H9 (cell line): ENCODE measurements at regions not wholly inside any gene's neighbourhood (a gene's known extent, or its start where the extent isn't known, plus 50 kb on each side); places are given as distances from the start of the nearest gene placed in this dataset.

Experiments
- DNase-seq: peaks from one replicate; pipeline ENCODE4 v3.0.0-alpha.2; 2017
- H2AFZ ChIP-seq: one replicate; pipeline ENCODE4 v1.6.1; 2013; ENCODE audit warnings: mild to moderate bottlenecking, low read length, control low read depth, moderate library complexity
- H2AK5ac ChIP-seq: 2 replicates; pipeline ENCODE4 v1.6.1; 2013; ENCODE audit warnings: low read length, control low read depth, mixed read lengths; ENCODE audit not compliant: insufficient read length
- H2BK120ac ChIP-seq: one replicate; pipeline ENCODE4 v1.6.1; 2013; ENCODE audit warnings: low read depth, mild to moderate bottlenecking, low read length, control low read depth, inconsistent platforms; ENCODE audit not compliant: poor library complexity, severe bottlenecking
- H2BK12ac ChIP-seq: 2 replicates; pipeline ENCODE4 v1.6.1; 2013; ENCODE audit warnings: low read length, control low read depth, mixed read lengths, low read depth; ENCODE audit not compliant: insufficient read length
- H2BK15ac ChIP-seq: 2 replicates; pipeline ENCODE4 v1.6.1; 2013; ENCODE audit warnings: low read depth, low read length, control low read depth
- H2BK20ac ChIP-seq: one replicate; pipeline ENCODE4 v1.6.1; 2013; ENCODE audit warnings: low read depth, mild to moderate bottlenecking, low read length, control low read depth, inconsistent platforms; ENCODE audit not compliant: poor library complexity, severe bottlenecking
- H2BK5ac ChIP-seq: 2 replicates; pipeline ENCODE4 v1.6.1; 2013; ENCODE audit warnings: low read length, control low read depth, mixed read lengths; ENCODE audit not compliant: insufficient read length
- H3K14ac ChIP-seq: 2 replicates; pipeline ENCODE4 v1.6.1; 2013; ENCODE audit warnings: low read length, control low read depth; ENCODE audit not compliant: insufficient read depth
- H3K18ac ChIP-seq: 2 replicates; pipeline ENCODE4 v1.6.1; 2013; ENCODE audit warnings: low read depth, mild to moderate bottlenecking, mixed read lengths, low read length, control low read depth; ENCODE audit not compliant: insufficient read length
- H3K23ac ChIP-seq: 2 replicates; pipeline ENCODE4 v1.6.1; 2013; ENCODE audit warnings: low read length, control low read depth, mixed read lengths, low read depth; ENCODE audit not compliant: insufficient read length
- H3K23me2 ChIP-seq: 2 replicates; pipeline ENCODE4 v1.6.1; 2013; ENCODE audit warnings: low read depth, mild to moderate bottlenecking, mixed read lengths, low read length, control low read depth; ENCODE audit not compliant: insufficient read length, poor library complexity, severe bottlenecking
- H3K27ac ChIP-seq: 2 replicates; pipeline ENCODE4 v1.5.1; 2013; ENCODE audit warnings: low read length, control low read depth, mixed read lengths, low read depth; ENCODE audit not compliant: insufficient read length
- H3K27me3 ChIP-seq: 2 replicates; pipeline ENCODE4 v1.6.1; 2013; ENCODE audit warnings: low read length, control low read depth, inconsistent platforms; ENCODE audit not compliant: insufficient read depth
- H3K4ac ChIP-seq: 2 replicates; pipeline ENCODE4 v1.6.1; 2013; ENCODE audit warnings: low read depth, mild to moderate bottlenecking, control low read depth, inconsistent platforms, low read length, moderate library complexity
- H3K4me1 ChIP-seq: 2 replicates; pipeline ENCODE4 v1.6.1; 2013; ENCODE audit warnings: low read length, control low read depth, inconsistent platforms; ENCODE audit not compliant: insufficient read depth
- H3K4me2 ChIP-seq: 2 replicates; pipeline ENCODE4 v1.6.1; 2013; ENCODE audit warnings: low read length, control low read depth, mixed read lengths; ENCODE audit not compliant: insufficient read length, insufficient read depth
- H3K56ac ChIP-seq: 2 replicates; pipeline ENCODE4 v1.6.1; 2013; ENCODE audit warnings: low read depth, mild to moderate bottlenecking, mixed read lengths, low read length, control low read depth; ENCODE audit not compliant: insufficient read length
- H3K79me1 ChIP-seq: 2 replicates; pipeline ENCODE4 v1.6.1; 2013; ENCODE audit warnings: low read depth, mild to moderate bottlenecking, moderate library complexity, low read length, control low read depth, inconsistent platforms; ENCODE audit not compliant: insufficient read depth, poor library complexity, severe bottlenecking
- H3K79me2 ChIP-seq: 2 replicates; pipeline ENCODE4 v1.6.1; 2013; ENCODE audit warnings: low read length, control low read depth, inconsistent platforms; ENCODE audit not compliant: insufficient read depth
- H3K9ac ChIP-seq: 2 replicates; pipeline ENCODE4 v1.6.1; 2013; ENCODE audit warnings: low read length, control low read depth, mixed read lengths; ENCODE audit not compliant: insufficient read length; ENCODE audit errors: extremely low read depth
- H3K9me3 ChIP-seq: one replicate; pipeline ENCODE4 v1.6.1; 2013; ENCODE audit warnings: low read depth, low read length, inconsistent platforms; ENCODE audit not compliant: control insufficient read depth
- H3T11ph ChIP-seq: one replicate; pipeline ENCODE4 v1.6.1; 2013; ENCODE audit warnings: mild to moderate bottlenecking, low read length, control low read depth, inconsistent platforms
- H4K20me1 ChIP-seq: one replicate; pipeline ENCODE4 v1.6.1; 2013; ENCODE audit not compliant: control insufficient read depth, insufficient read length, insufficient read depth
- H4K5ac ChIP-seq: 2 replicates; pipeline ENCODE4 v1.6.1; 2013; ENCODE audit warnings: low read depth, mild to moderate bottlenecking, mixed read lengths, low read length, control low read depth; ENCODE audit not compliant: insufficient read length
- H4K8ac ChIP-seq: replicated peaks from 2 replicates; pipeline ENCODE4 v1.6.1; 2013; ENCODE audit warnings: low read length, control low read depth, mixed read lengths, low read depth; ENCODE audit not compliant: insufficient read length
- H4K91ac ChIP-seq: 2 replicates; pipeline ENCODE4 v1.6.1; 2013; ENCODE audit warnings: low read depth, mild to moderate bottlenecking, moderate library complexity, mixed read lengths, low read length, control low read depth; ENCODE audit not compliant: insufficient read length
- H3K27ac Mint-ChIP-seq, 3 experiments: 2 replicates in 2 of 3; 3 replicates in 1 of 3; pipeline ENCODE4 v1.8.0; 2020 to 2021; ENCODE audit warnings: mixed read lengths in 3 of 3, mild to moderate bottlenecking in 1 of 3, moderate library complexity in 1 of 3
- H3K27me3 Mint-ChIP-seq: 2 replicates; pipeline ENCODE4 v1.8.0; 2021; ENCODE audit warnings: low read depth, mild to moderate bottlenecking, moderate library complexity, mixed read lengths
- H3K36me3 Mint-ChIP-seq, 3 experiments: 2 replicates in 2 of 3; 3 replicates in 1 of 3; pipeline ENCODE4 v1.8.0; 2020 to 2021; ENCODE audit warnings: low read depth in 3 of 3, mixed read lengths in 3 of 3; ENCODE audit not compliant: insufficient read depth in 1 of 3
- H3K4me1 Mint-ChIP-seq, 2 experiments: 2 replicates each; pipeline ENCODE4 v1.8.0; 2020; ENCODE audit warnings: mixed read lengths in 2 of 2
- H3K4me3 Mint-ChIP-seq, 2 experiments: 2 replicates in 1 of 2; 3 replicates in 1 of 2; pipeline ENCODE4 v1.8.0; 2020 to 2021; ENCODE audit warnings: mild to moderate bottlenecking in 2 of 2, mixed read lengths in 2 of 2, moderate library complexity in 1 of 2
- H3K9me3 Mint-ChIP-seq, 2 experiments: 2 replicates in 1 of 2; 3 replicates in 1 of 2; pipeline ENCODE4 v1.8.0; 2020; ENCODE audit warnings: mild to moderate bottlenecking in 2 of 2, mixed read lengths in 2 of 2, moderate library complexity in 1 of 2
- WGBS: extraction: QIAGEN DNeasy Blood & Tissue Kit; methylation state at CpG from one replicate; pipeline ENCODE4 v1.1.7; 2013; ENCODE audit warnings: missing lambda C conversion rate, low lambda C conversion rate, mixed read lengths; ENCODE audit not compliant: insufficient read length; ENCODE audit errors: extremely low coverage; 5-methylcytosine and 5-hydroxymethylcytosine counted together
- TF ChIP-seq, protein P1 (sequence below): fragments of 200-600 bp; sonication (generic); conservative IDR thresholded peaks from 3 replicates; pipeline ENCODE4 v1.8.0; 2021; ENCODE audit warnings: antibody characterized with exemption, mild to moderate bottlenecking

- no peak for DNase-seq
- Mint-ChIP-seq H3K27me3 (no peaks in the 10 kb centered on the region), H3K36me3 (no peaks in the 10 kb centered on the region), H3K4me3 (no peak overlapping the region), H3K27ac (no peak overlapping the region), H3K4me1 (peaks cover 6 to 7% of the 10 kb centered on the region in 2 experiments; a peak in 3 of 4 replicates), H3K9me3 (no peaks in the 10 kb centered on the region)
- Histone ChIP-seq H3K27me3 (no peaks in the 10 kb centered on the region), H2BK120ac (no peak overlapping the region), H2BK20ac (no peak overlapping the region), H4K5ac (no peak overlapping the region), H3K4me2 (no peak overlapping the region), H2BK15ac (no peak overlapping the region), H4K8ac (no peak overlapping the region), H2AFZ (no peak overlapping the region), H3K18ac (no peak overlapping the region), H3K23ac (no peak overlapping the region), H4K91ac (no peak overlapping the region), H4K20me1 (no peaks in the 10 kb centered on the region), H3K14ac (no peak overlapping the region), H2AK5ac (no peak overlapping the region), H3K4me1 (no peaks in the 10 kb centered on the region), H3K27ac (no peak overlapping the region), H3K56ac (no peak overlapping the region), H3K79me1 (no peaks in the 10 kb centered on the region), H3K9me3 (no peaks in the 10 kb centered on the region), H3T11ph (no peak overlapping the region), H3K79me2 (no peaks in the 10 kb centered on the region), H3K4ac (no peak overlapping the region), H2BK12ac (no peak overlapping the region), H2BK5ac (no peak overlapping the region), H3K23me2 (no peaks in the 10 kb centered on the region), H3K9ac (no peak overlapping the region)
- TF ChIP-seq, protein P1, sequence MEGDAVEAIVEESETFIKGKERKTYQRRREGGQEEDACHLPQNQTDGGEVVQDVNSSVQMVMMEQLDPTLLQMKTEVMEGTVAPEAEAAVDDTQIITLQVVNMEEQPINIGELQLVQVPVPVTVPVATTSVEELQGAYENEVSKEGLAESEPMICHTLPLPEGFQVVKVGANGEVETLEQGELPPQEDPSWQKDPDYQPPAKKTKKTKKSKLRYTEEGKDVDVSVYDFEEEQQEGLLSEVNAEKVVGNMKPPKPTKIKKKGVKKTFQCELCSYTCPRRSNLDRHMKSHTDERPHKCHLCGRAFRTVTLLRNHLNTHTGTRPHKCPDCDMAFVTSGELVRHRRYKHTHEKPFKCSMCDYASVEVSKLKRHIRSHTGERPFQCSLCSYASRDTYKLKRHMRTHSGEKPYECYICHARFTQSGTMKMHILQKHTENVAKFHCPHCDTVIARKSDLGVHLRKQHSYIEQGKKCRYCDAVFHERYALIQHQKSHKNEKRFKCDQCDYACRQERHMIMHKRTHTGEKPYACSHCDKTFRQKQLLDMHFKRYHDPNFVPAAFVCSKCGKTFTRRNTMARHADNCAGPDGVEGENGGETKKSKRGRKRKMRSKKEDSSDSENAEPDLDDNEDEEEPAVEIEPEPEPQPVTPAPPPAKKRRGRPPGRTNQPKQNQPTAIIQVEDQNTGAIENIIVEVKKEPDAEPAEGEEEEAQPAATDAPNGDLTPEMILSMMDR: no peak
- no CpG with 5 or more reads among the region's 1 CpG for WGBS
Measured at GRCh38 chr2:52391621-52392020, 1359.7 kb upstream of the NRXN1 start.
